ENCODE measurements at regions not wholly inside any gene's neighbourhood (a gene's known extent, or its start where the extent isn't known, plus 50 kb on each side); places are given as distances from the start of the nearest gene placed in this dataset.

GRCh38 chr2:5791371-5791770, 99.2 kb downstream of the SOX11 start:
- no peaks in the 10 kb centered on the region for H3K4me1 ChIP-seq
- H3K36me3 ChIP-seq, result no peaks in the 10 kb centered on the region
- no peaks in the 10 kb centered on the region for H3K27me3 ChIP-seq
- TF ChIP-seq, protein P1, sequence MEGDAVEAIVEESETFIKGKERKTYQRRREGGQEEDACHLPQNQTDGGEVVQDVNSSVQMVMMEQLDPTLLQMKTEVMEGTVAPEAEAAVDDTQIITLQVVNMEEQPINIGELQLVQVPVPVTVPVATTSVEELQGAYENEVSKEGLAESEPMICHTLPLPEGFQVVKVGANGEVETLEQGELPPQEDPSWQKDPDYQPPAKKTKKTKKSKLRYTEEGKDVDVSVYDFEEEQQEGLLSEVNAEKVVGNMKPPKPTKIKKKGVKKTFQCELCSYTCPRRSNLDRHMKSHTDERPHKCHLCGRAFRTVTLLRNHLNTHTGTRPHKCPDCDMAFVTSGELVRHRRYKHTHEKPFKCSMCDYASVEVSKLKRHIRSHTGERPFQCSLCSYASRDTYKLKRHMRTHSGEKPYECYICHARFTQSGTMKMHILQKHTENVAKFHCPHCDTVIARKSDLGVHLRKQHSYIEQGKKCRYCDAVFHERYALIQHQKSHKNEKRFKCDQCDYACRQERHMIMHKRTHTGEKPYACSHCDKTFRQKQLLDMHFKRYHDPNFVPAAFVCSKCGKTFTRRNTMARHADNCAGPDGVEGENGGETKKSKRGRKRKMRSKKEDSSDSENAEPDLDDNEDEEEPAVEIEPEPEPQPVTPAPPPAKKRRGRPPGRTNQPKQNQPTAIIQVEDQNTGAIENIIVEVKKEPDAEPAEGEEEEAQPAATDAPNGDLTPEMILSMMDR (IDR thresholded peaks at IDR 0.05), result no peak
- peaks cover 3 to 29% of the 10 kb centered on the region in 2 donors for H3K9me3 ChIP-seq
- no peak for DNase-seq (ENCODE audit: low spot score)
- no peak overlapping the region for H3K27ac ChIP-seq
- H3K4me3 ChIP-seq, result no peak overlapping the region

- Histone ChIP-seq H3K4me3 (no peak overlapping the region), H3K4me1 (no peaks in the 10 kb centered on the region), H3K27ac (no peak overlapping the region), H3K36me3 (no peaks in the 10 kb centered on the region), H3K9me3 (peaks cover 0 to 9% of the 10 kb centered on the region in 2 donors), H3K27me3 (no peaks in the 10 kb centered on the region)
- TF ChIP-seq, protein P1 (IDR thresholded peaks at IDR 0.05), result no peak
- DNase-seq (ENCODE audit: low spot score), result no peak
Observed at GRCh38 chr2:5794012-5794411, 101.8 kb downstream of the SOX11 start.

DNA sequence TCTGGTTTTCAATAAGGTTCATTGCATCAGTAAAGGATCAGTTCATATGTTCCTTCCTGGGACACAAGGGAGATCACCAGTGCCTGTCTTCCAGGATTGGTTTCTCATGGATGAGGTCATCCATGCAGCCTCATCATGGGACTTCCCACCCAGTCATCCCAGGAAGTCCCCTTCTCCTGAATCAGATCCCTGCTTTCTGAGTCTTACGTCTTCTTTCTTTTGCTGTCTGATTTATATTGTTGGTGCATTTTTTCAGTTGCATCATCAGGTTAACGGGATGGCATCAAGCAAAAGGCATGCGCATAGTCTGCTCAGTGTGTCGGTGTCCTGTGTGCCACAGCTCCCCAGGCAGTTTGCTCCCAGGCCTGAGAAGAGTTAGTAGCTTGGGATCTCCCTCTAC, 105.9 kb downstream of the SOX11 start:
- no peak overlapping the region for H3K4me3 ChIP-seq
- H3K4me1 ChIP-seq, result no peaks in the 10 kb centered on the region
- H3K9me3 ChIP-seq, result no peaks in the 10 kb centered on the region
- H3K27me3 ChIP-seq, result no peaks in the 10 kb centered on the region
- H3K27ac ChIP-seq, result no peak overlapping the region
- no peak for DNase-seq (ENCODE audit: low spot score)
- no peaks in the 10 kb centered on the region for H3K36me3 ChIP-seq
- TF ChIP-seq, protein P1 (IDR thresholded peaks at IDR 0.05), result no peak

DNA sequence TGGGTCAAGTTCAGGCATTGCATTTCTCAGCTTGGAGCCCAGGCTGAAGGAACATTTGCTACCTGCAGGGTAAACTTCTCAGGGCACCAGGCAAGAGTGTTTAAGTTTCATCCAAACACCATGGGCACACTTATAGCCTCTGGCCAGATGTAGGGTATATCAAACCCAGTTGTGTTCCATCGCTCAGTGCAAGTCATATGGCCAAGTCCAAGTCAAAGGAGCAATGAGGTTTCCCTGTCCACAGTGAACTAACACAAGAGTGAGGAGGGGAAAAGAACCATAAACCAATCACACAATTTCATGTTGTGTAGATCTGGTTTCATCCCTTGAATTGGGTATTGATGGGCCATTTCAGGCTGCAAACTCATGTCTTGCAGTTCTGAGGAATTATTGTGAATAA, 107.2 kb downstream of the SOX11 start:
- DNase-seq (ENCODE audit: low spot score), result no peak

DNA sequence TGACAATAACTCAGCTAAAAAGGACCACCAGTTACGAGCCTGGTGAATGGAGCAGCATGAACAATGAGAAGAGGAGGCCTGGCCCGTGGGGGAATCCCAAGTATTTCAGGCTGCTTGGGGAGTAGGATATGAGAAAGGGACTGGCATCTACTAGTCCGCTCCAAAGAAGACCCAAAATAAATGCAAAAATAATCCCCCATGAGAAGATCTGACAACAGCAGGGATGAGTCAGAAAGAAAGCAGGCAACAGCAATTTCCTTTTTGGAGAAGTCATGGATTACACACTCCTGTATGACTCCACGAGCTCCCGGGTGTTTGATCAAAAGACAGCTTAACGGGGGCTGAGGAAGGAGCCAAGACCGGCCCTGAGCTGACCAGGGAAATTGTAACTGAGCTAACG, 111.4 kb downstream of the SOX11 start:
- H3K27me3 ChIP-seq, result no peaks in the 10 kb centered on the region
- TF ChIP-seq, protein P1 (IDR thresholded peaks at IDR 0.05), result no peak
- no peak overlapping the region for H3K27ac ChIP-seq
- no peak for DNase-seq (ENCODE audit: low spot score)
- H3K36me3 ChIP-seq, result no peaks in the 10 kb centered on the region
- no peak overlapping the region for H3K4me3 ChIP-seq
- H3K9me3 ChIP-seq, result no peaks in the 10 kb centered on the region
- no peaks in the 10 kb centered on the region for H3K4me1 ChIP-seq

More for the DNA sequence above, 107.2 kb downstream of the SOX11 start:
- no peaks in the 10 kb centered on the region for H3K27me3 ChIP-seq
- no peaks in the 10 kb centered on the region for H3K4me1 ChIP-seq
- H3K36me3 ChIP-seq, result no peaks in the 10 kb centered on the region
- TF ChIP-seq, protein P1 (IDR thresholded peaks at IDR 0.05), result no peak
- H3K9me3 ChIP-seq, result no peaks in the 10 kb centered on the region
- H3K4me3 ChIP-seq, result no peak overlapping the region
- no peak overlapping the region for H3K27ac ChIP-seq

GRCh38 chr2:5818961-5819600, 126.9 kb downstream of the SOX11 start:
- H3K9me3 ChIP-seq, result no peaks in the 10 kb centered on the region
- H3K27ac ChIP-seq, result no peak overlapping the region
- H3K4me1 ChIP-seq, result no peaks in the 10 kb centered on the region
- TF ChIP-seq, protein P1 (IDR thresholded peaks at IDR 0.05), result no peak
- no peaks in the 10 kb centered on the region for H3K36me3 ChIP-seq
- no peak for DNase-seq (ENCODE audit: low spot score)
- no peaks in the 10 kb centered on the region for H3K27me3 ChIP-seq
- H3K4me3 ChIP-seq, result no peak overlapping the region

Data from right atrium auricular region (tissue), 2 donors.